ENCODE measurements at regions not wholly inside any gene's neighbourhood (a gene's known extent, or its start where the extent isn't known, plus 50 kb on each side); places are given as distances from the start of the nearest gene placed in this dataset.

DNA sequence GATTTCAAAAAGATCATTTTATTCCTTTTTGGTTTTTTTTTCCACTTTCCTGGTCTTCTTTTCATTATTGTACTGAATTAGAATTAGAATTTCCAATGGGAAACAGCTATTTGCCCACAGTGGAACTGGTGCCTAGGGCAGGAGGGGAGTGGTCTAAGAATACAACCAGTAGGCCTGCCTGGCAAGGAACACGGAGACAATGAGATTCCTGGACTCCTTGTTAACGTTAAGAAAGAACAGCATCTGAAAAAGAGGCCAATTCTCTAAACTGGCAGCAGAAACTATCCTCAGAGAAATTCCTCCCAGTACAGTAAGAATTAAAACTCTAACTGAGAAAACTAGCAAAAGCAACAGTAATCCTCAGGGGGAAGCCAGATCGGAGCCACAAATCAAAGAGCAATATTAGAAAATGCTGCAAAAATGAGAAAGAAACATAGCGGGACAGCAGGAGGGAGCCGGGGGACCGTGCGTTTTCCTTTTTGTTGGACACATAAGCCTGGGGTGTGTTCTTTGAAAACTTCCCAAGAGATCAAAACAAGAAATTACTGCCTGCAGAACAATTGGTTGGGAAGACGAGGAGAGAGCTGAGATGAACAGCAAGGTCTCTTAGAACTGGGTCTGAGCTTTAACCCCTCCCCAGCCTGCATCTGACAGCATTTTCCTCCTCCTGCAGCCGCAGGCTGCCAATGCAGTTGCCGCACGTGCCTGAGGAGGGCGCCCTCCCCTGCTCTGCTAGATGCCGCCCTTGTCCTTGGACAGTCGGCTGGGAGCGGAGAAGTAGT is 776.0 kb downstream of the TSN start:
- no peak overlapping the region for H3K4me3 Mint-ChIP-seq
- Histone ChIP-seq H3K9me3 (replicated peaks in 1 of 2; ENCODE audit: control insufficient read depth in 1 of 2, insufficient read depth in 1 of 2, low read length in 2 of 2) (no peaks in the 10 kb centered on the region), H3K27ac (ENCODE audit: low read depth in 1 of 2, low read length in 2 of 2) (no peak overlapping the region), H3K4me1 (ENCODE audit: control insufficient read depth in 1 of 2, insufficient read depth in 2 of 2, low read length in 2 of 2) (peaks cover 0 to 4% of the 10 kb centered on the region in 2 donors), H2AFZ (ENCODE audit: insufficient read depth, low read depth, low read length, poor library complexity, severe bottlenecking) (no peak overlapping the region), H3K27me3 (ENCODE audit: control insufficient read depth in 2 of 2, insufficient read depth in 2 of 2, low read length in 2 of 2) (no peaks in the 10 kb centered on the region), H4K20me1 (ENCODE audit: insufficient read depth, low read length) (no peaks in the 10 kb centered on the region), H3K9ac (ENCODE audit: insufficient read depth, low read length, poor library complexity, severe bottlenecking) (no peak overlapping the region), H3K4me2 (replicated peaks; ENCODE audit: extremely low read depth, low read length, poor library complexity, severe bottlenecking) (peak overlapping the region; percentile 11), H3K79me2 (ENCODE audit: insufficient read depth, low read length) (no peaks in the 10 kb centered on the region), H3K36me3 (replicated peaks in 1 of 2; ENCODE audit: control insufficient read depth in 1 of 2, insufficient read depth in 2 of 2, low read length in 2 of 2) (no peaks in the 10 kb centered on the region), H3K4me3 (replicated peaks in 1 of 3; ENCODE audit: low read depth in 2 of 3, low read length in 3 of 3) (no peak overlapping the region)
- DNase-seq = no peak
- WGBS (ENCODE audit: insufficient coverage) = 91% methylated on average over 8 of the region's 15 CpGs
- no peaks in the 10 kb centered on the region for H3K36me3 Mint-ChIP-seq
- H3K27ac Mint-ChIP-seq = peak overlapping the region in 1 of 7 donors; percentile 85
- intact Hi-C loops (cut with micrococcal nuclease) = no loop called here
- H3K4me1 Mint-ChIP-seq = peaks cover 15% of the 10 kb centered on the region
- peak; percentile 51 for TF ChIP-seq CTCF (IDR thresholded peaks at IDR 0.05)
- peaks cover 0 to 1% (median 0%) of the 10 kb centered on the region in 3 donors for H3K27me3 Mint-ChIP-seq (ENCODE audit: low read depth in 3 of 3)
- H3K9me3 Mint-ChIP-seq = peaks cover 0 to 6% (median 1%) of the 10 kb centered on the region in 7 donors

GRCh38 chr2:122532072-122532344 is 776.6 kb downstream of the TSN start:
- H3K4me3 ChIP-seq (replicated peaks in 1 of 3; ENCODE audit: low read depth in 2 of 3, low read length in 3 of 3) = no peak overlapping the region
- no peak overlapping the region for H3K9ac ChIP-seq (ENCODE audit: insufficient read depth, low read length, poor library complexity, severe bottlenecking)
- intact Hi-C loops (cut with micrococcal nuclease) = no loop called here
- no peaks in the 10 kb centered on the region for H4K20me1 ChIP-seq (ENCODE audit: insufficient read depth, low read length)
- peaks cover 0 to 4% of the 10 kb centered on the region in 2 donors for H3K4me1 ChIP-seq (ENCODE audit: control insufficient read depth in 1 of 2, insufficient read depth in 2 of 2, low read length in 2 of 2)
- Mint-ChIP-seq H3K4me3 (no peak overlapping the region), H3K9me3 (peaks cover 0 to 3% (median 2%) of the 10 kb centered on the region in 7 donors), H3K36me3 (no peaks in the 10 kb centered on the region), H3K4me1 (peaks cover 15% of the 10 kb centered on the region), H3K27ac (no peak overlapping the region), H3K27me3 (ENCODE audit: low read depth in 3 of 3) (peaks cover 0 to 1% (median 0%) of the 10 kb centered on the region in 3 donors)
- no peak overlapping the region for H2AFZ ChIP-seq (ENCODE audit: insufficient read depth, low read depth, low read length, poor library complexity, severe bottlenecking)
- no peaks in the 10 kb centered on the region for H3K36me3 ChIP-seq (replicated peaks in 1 of 2; ENCODE audit: control insufficient read depth in 1 of 2, insufficient read depth in 2 of 2, low read length in 2 of 2)
- H3K27me3 ChIP-seq (ENCODE audit: control insufficient read depth in 2 of 2, insufficient read depth in 2 of 2, low read length in 2 of 2) = no peaks in the 10 kb centered on the region
- no peak overlapping the region for H3K27ac ChIP-seq (ENCODE audit: low read depth in 1 of 2, low read length in 2 of 2)
- no peak for DNase-seq
- H3K79me2 ChIP-seq (ENCODE audit: insufficient read depth, low read length) = no peaks in the 10 kb centered on the region
- TF ChIP-seq CTCF (IDR thresholded peaks at IDR 0.05) = no peak
- no peaks in the 10 kb centered on the region for H3K9me3 ChIP-seq (replicated peaks in 1 of 2; ENCODE audit: control insufficient read depth in 1 of 2, insufficient read depth in 1 of 2, low read length in 2 of 2)
- H3K4me2 ChIP-seq (replicated peaks; ENCODE audit: extremely low read depth, low read length, poor library complexity, severe bottlenecking) = no peak overlapping the region
